ENCODE measurements at regions not wholly inside any gene's neighbourhood (a gene's known extent, or its start where the extent isn't known, plus 50 kb on each side); places are given as distances from the start of the nearest gene placed in this dataset.

DNA sequence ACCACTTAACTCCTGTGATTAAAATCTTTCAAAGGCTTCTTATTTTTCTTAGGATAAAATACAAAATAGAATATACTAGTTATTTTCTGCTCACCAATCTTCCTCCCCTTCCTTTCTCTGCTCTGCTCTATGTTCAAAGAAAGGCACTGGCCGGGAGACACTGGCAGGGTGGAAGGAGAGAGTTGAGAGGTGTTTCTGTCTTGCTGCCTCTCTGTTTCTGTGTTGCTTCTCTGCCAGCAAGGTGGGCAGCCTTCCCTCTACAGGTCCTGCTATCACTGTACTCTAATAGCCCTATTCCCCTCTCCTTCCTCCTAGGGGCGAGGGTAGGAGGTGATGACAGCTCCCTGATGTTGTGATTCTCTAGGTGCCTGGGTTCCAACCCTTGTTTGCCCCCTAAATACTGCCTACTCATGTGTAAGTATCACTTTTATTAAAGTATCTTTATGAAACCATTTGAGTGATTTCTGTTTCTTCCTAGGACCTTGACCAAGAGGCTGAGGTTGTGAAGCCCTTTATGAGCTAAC, 515.1 kb downstream of the TLE4 start:
- TF ChIP-seq, protein P1, sequence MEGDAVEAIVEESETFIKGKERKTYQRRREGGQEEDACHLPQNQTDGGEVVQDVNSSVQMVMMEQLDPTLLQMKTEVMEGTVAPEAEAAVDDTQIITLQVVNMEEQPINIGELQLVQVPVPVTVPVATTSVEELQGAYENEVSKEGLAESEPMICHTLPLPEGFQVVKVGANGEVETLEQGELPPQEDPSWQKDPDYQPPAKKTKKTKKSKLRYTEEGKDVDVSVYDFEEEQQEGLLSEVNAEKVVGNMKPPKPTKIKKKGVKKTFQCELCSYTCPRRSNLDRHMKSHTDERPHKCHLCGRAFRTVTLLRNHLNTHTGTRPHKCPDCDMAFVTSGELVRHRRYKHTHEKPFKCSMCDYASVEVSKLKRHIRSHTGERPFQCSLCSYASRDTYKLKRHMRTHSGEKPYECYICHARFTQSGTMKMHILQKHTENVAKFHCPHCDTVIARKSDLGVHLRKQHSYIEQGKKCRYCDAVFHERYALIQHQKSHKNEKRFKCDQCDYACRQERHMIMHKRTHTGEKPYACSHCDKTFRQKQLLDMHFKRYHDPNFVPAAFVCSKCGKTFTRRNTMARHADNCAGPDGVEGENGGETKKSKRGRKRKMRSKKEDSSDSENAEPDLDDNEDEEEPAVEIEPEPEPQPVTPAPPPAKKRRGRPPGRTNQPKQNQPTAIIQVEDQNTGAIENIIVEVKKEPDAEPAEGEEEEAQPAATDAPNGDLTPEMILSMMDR (IDR thresholded peaks at IDR 0.05): no peak
- ATAC-seq (no peak), DNase-seq (no peak)
- Histone ChIP-seq H3K9me3 (no peaks in the 10 kb centered on the region), H3K36me3 (ENCODE audit: insufficient read depth in 1 of 2, low read depth in 1 of 2) (no peaks in the 10 kb centered on the region), H3K4me3 (no peak overlapping the region), H3K27me3 (ENCODE audit: insufficient read depth in 3 of 3, low read length in 2 of 3) (no peaks in the 10 kb centered on the region), H3K27ac (no peak overlapping the region), H3K4me1 (no peaks in the 10 kb centered on the region)
- WGBS, 3 donors: 90 to 97% (median 93%) methylated on average over 2 of the region's 2 CpGs
- intact Hi-C loops (cut with DNase I): no loop called here

DNA sequence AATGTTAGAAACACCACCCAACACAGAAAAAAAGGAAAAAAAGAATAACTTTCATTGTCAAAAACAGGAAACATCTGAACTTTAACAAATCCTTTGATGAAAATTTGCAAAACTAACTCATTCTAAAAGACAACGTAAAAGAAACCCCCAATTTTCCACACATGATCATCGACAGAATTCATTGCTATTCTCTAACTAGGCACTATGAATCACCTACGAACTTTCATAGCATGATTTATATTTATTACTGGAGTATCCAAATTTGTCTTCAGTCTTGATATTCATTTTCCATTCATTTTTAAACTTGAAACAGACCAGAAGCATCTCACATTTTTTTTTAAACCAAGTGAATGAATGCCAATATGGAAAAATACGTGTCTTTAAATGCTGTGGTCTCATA, 514.6 kb downstream of the TLE4 start:
- no peaks in the 10 kb centered on the region for H3K4me1 ChIP-seq
- TF ChIP-seq, protein P1 (IDR thresholded peaks at IDR 0.05): no peak
- WGBS, 3 donors: 63 to 76% (median 64%) methylated on average over 4 of the region's 4 CpGs
- H3K9me3 ChIP-seq: no peaks in the 10 kb centered on the region
- intact Hi-C loops (cut with DNase I): no loop called here
- ATAC-seq: no peak
- H3K4me3 ChIP-seq: no peak overlapping the region
- no peaks in the 10 kb centered on the region for H3K36me3 ChIP-seq (ENCODE audit: insufficient read depth in 1 of 2, low read depth in 1 of 2)
- H3K27ac ChIP-seq: no peak overlapping the region
- no peaks in the 10 kb centered on the region for H3K27me3 ChIP-seq (ENCODE audit: insufficient read depth in 3 of 3, low read length in 2 of 3)
- DNase-seq: no peak

DNA sequence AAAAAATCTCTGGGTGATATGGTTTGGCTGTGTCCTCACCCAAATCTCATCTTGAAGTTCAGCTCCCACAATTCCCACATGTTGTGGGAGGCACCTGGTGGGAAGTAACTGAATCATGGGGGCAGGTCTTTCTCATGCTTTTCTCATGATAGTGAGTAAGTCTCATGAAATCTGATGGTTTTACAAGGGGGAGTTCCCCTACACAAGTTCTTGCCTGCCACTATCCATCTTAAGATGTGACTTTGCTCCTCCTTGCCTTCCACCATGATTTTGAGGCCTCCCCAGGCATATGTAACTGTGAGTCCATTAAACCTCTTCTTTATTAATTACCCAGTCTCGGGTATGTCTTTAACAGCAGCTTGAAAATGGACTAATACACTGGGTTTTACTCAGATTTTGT, 513.9 kb downstream of the TLE4 start:
- DNase-seq: no peak
- TF ChIP-seq, protein P1 (IDR thresholded peaks at IDR 0.05): no peak
- no peaks in the 10 kb centered on the region for H3K36me3 ChIP-seq (ENCODE audit: insufficient read depth in 1 of 2, low read depth in 1 of 2)

DNA sequence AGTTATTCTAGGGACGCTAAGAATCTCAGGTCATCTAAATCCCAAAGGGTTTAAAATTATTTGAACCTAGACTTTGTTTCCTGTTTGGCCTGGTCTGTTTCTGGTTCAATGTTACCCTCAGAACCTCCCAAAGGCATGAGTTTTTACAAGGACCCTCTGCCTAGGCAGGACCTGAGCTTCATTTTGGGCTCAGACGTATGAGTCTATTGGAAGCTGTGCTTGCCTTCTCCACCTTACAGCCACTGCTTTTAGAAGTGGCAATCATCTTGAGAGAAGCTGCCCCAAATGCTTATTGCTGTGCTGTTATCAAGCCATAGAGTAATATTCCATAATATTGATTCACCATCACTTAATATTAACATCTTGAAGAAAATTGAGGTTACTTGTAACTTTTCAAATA, 510.4 kb downstream of the TLE4 start:
- no peak for DNase-seq
- Histone ChIP-seq H3K4me1 (no peaks in the 10 kb centered on the region), H3K4me3 (no peak overlapping the region), H3K27me3 (ENCODE audit: insufficient read depth in 3 of 3, low read length in 2 of 3) (no peaks in the 10 kb centered on the region), H3K27ac (no peak overlapping the region), H3K36me3 (ENCODE audit: insufficient read depth in 1 of 2, low read depth in 1 of 2) (no peaks in the 10 kb centered on the region), H3K9me3 (no peaks in the 10 kb centered on the region)
- intact Hi-C loops (cut with DNase I): no loop called here
- ATAC-seq: no peak
- TF ChIP-seq, protein P1 (IDR thresholded peaks at IDR 0.05): no peak
- 84 to 87% (median 86%) methylated on average over 2 of the region's 2 CpGs for WGBS, 3 donors

More for the DNA sequence above, 513.9 kb downstream of the TLE4 start:
- Histone ChIP-seq H3K4me1 (no peaks in the 10 kb centered on the region), H3K27me3 (ENCODE audit: insufficient read depth in 3 of 3, low read length in 2 of 3) (no peaks in the 10 kb centered on the region), H3K4me3 (no peak overlapping the region), H3K9me3 (no peaks in the 10 kb centered on the region), H3K27ac (no peak overlapping the region)
- intact Hi-C loops (cut with DNase I): no loop called here
- no peak for ATAC-seq
- 79 to 88% (median 87%) methylated on average over 1 of the region's 1 CpG for WGBS, 3 donors

DNA sequence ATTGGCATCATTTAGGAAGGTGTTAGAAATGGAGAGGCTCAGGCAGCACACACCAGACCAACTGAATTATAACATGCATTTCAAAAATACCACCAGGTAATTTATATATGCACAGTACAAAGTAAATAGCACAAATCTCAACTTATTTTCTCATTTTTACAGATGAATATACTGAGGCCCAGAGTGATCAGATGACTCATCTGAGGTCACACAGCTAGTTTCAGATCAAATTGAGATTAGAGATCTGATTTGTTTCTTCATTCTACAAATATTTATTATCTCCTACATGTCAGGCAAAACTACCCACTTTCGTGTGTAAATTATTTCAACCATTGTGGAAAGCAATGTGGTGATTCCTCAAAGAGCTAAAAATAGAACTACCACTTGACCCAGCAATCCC, 507.1 kb downstream of the TLE4 start:
- whole genome bisulfite sequencing, 3 donors: 63 to 73% (median 63%) methylated on average over 1 of the region's 1 CpG
- DNase-seq: no peak
- no peaks in the 10 kb centered on the region for H3K9me3 ChIP-seq
- ATAC-seq: no peak
- H3K4me3 ChIP-seq: no peak overlapping the region
- no peaks in the 10 kb centered on the region for H3K36me3 ChIP-seq (ENCODE audit: insufficient read depth in 1 of 2, low read depth in 1 of 2)
- no peak overlapping the region for H3K27ac ChIP-seq
- no peaks in the 10 kb centered on the region for H3K27me3 ChIP-seq (ENCODE audit: insufficient read depth in 3 of 3, low read length in 2 of 3)
- intact Hi-C loops (cut with DNase I): no loop called here
- peaks cover 13% of the 10 kb centered on the region for H3K4me1 ChIP-seq
- TF ChIP-seq, protein P1 (IDR thresholded peaks at IDR 0.05): no peak
